Mesodermal cell (in vitro differentiated cells): ENCODE measurements at regions not wholly inside any gene's neighbourhood (a gene's known extent, or its start where the extent isn't known, plus 50 kb on each side); places are given as distances from the start of the nearest gene placed in this dataset.
"Not testable (repeated sequence)": the region's sequence is repeated elsewhere in the genome, so short reads cannot be mapped to it uniquely, and the experiment has no call there.

ENCODE experiments used
- H3K27ac ChIP-seq: 2 replicates; pipeline ENCODE4 v1.7.0; 2013; ENCODE audit warnings: mild to moderate bottlenecking, low read depth, low read length, moderate library complexity; ENCODE audit not compliant: severe bottlenecking
- H3K36me3 ChIP-seq: 2 replicates; pipeline ENCODE4 v1.7.1; 2013; ENCODE audit warnings: mild to moderate bottlenecking, low read length, moderate library complexity; ENCODE audit not compliant: control insufficient read depth, insufficient read depth
- H3K4me1 ChIP-seq: one replicate; pipeline ENCODE4 v1.7.1; 2013; ENCODE audit warnings: mild to moderate bottlenecking, low read length; ENCODE audit not compliant: insufficient read depth, control insufficient read depth, poor library complexity, severe bottlenecking
- H3K4me3 ChIP-seq: 2 replicates; pipeline ENCODE4 v1.7.0; 2013; ENCODE audit warnings: low read length, control low read depth, mild to moderate bottlenecking; ENCODE audit not compliant: insufficient read depth, poor library complexity, severe bottlenecking; ENCODE audit errors: extremely low read depth
- H3K9me3 ChIP-seq: 2 replicates; pipeline ENCODE4 v1.7.1; 2013; ENCODE audit warnings: mild to moderate bottlenecking, low read length, moderate library complexity; ENCODE audit not compliant: control insufficient read depth
- WGBS, 2 experiments: methylation state at CpG; one replicate each; pipeline ENCODE4 v1.1.5; 2013; ENCODE audit warnings: missing lambda C conversion rate in 2 of 2; ENCODE audit not compliant: insufficient coverage in 2 of 2; 5-methylcytosine and 5-hydroxymethylcytosine counted together

GRCh38 chr10:58068809-58069208 lies 198.9 kb downstream of the IPMK start:
- WGBS, 2 experiments: 100% methylated on average over 1 of the region's 2 CpGs; no CpG with 5 or more reads in 1 of the 2 experiments

GRCh38 chr10:58066979-58067378 lies 200.7 kb downstream of the IPMK start:
- H3K4me1 ChIP-seq: peaks cover 6% of the 10 kb centered on the region
- H3K4me3 ChIP-seq: no peak overlapping the region
- H3K27ac ChIP-seq: no peak overlapping the region
- WGBS, 2 experiments: 73 to 74% methylated on average over 3 of the region's 4 CpGs
- no peaks in the 10 kb centered on the region for H3K36me3 ChIP-seq
- H3K9me3 ChIP-seq: no peaks in the 10 kb centered on the region

More at GRCh38 chr10:58068809-58069208, 198.9 kb downstream of the IPMK start:
- Histone ChIP-seq H3K4me1 (peaks cover 6% of the 10 kb centered on the region), H3K36me3 (no peaks in the 10 kb centered on the region), H3K9me3 (no peaks in the 10 kb centered on the region), H3K4me3 (no peak overlapping the region), H3K27ac (no peak overlapping the region)

- Histone ChIP-seq H3K4me1 (peaks cover 6% of the 10 kb centered on the region), H3K4me3 (no peak overlapping the region), H3K27ac (no peak overlapping the region), H3K36me3 (no peaks in the 10 kb centered on the region), H3K9me3 (no peaks in the 10 kb centered on the region)
- WGBS, 2 experiments: 52 to 57% methylated on average over 3 of the region's 4 CpGs
Observed at GRCh38 chr10:58066126-58066525, 201.6 kb downstream of the IPMK start.

- Histone ChIP-seq H3K4me1 (peaks cover 6% of the 10 kb centered on the region), H3K36me3 (no peaks in the 10 kb centered on the region), H3K4me3 (no peak overlapping the region), H3K9me3 (no peaks in the 10 kb centered on the region), H3K27ac (no peak overlapping the region)
- WGBS, 2 experiments: 64 to 73% methylated on average over 3 to 6 of the region's 6 CpGs
Observed at GRCh38 chr10:58065529-58065815, 202.2 kb downstream of the IPMK start.

- H3K9me3 ChIP-seq: no peaks in the 10 kb centered on the region
- peaks cover 6% of the 10 kb centered on the region for H3K4me1 ChIP-seq
- WGBS, 2 experiments: 0 to 25% methylated on average over 1 to 2 of the region's 4 CpGs
- H3K36me3 ChIP-seq: no peaks in the 10 kb centered on the region
- no peak overlapping the region for H3K27ac ChIP-seq
- H3K4me3 ChIP-seq: no peak overlapping the region
Observed at GRCh38 chr10:58064714-58065528, 202.8 kb downstream of the IPMK start.

GRCh38 chr10:58063861-58064480 lies 203.7 kb downstream of the IPMK start:
- Histone ChIP-seq H3K4me3 (no peak overlapping the region), H3K4me1 (peaks cover 6% of the 10 kb centered on the region), H3K27ac (no peak overlapping the region), H3K36me3 (no peaks in the 10 kb centered on the region), H3K9me3 (no peaks in the 10 kb centered on the region)
- WGBS, 2 experiments: 49 to 70% methylated on average over 3 of the region's 7 CpGs

- H3K9me3 ChIP-seq, H3K27ac ChIP-seq, H3K36me3 ChIP-seq, H3K4me3 ChIP-seq, H3K4me1 ChIP-seq: not testable (repeated sequence)
- 100% methylated on average over 1 of the region's 1 CpG; no CpG with 5 or more reads in 1 of the 2 experiments for WGBS, 2 experiments
Observed at GRCh38 chr10:58058683-58059082, 209.0 kb downstream of the IPMK start.

GRCh38 chr10:58054881-58055280 lies 212.8 kb downstream of the IPMK start:
- Histone ChIP-seq H3K4me3 (no peak overlapping the region), H3K4me1 (no peaks in the 10 kb centered on the region), H3K36me3 (no peaks in the 10 kb centered on the region), H3K27ac (no peak overlapping the region), H3K9me3 (no peaks in the 10 kb centered on the region)
- 100% methylated on average over 1 to 2 of the region's 2 CpGs for WGBS, 2 experiments

GRCh38 chr10:58052772-58053171 lies 214.9 kb downstream of the IPMK start:
- Histone ChIP-seq H3K9me3 (no peaks in the 10 kb centered on the region), H3K36me3 (no peaks in the 10 kb centered on the region), H3K4me1 (no peaks in the 10 kb centered on the region), H3K27ac (no peak overlapping the region), H3K4me3 (no peak overlapping the region)
- WGBS, 2 experiments: 100% methylated on average over 1 of the region's 1 CpG; no CpG with 5 or more reads in 1 of the 2 experiments

GRCh38 chr10:58050575-58050974 lies 217.1 kb downstream of the IPMK start:
- Histone ChIP-seq H3K4me3 (no peak overlapping the region), H3K9me3 (no peaks in the 10 kb centered on the region), H3K36me3 (no peaks in the 10 kb centered on the region), H3K27ac (no peak overlapping the region), H3K4me1 (no peaks in the 10 kb centered on the region)

- WGBS, 2 experiments: 100% methylated on average over 1 of the region's 2 CpGs
- Histone ChIP-seq H3K4me3 (no peak overlapping the region), H3K4me1 (peaks cover under 1% of the 10 kb centered on the region), H3K27ac (no peak overlapping the region), H3K9me3 (no peaks in the 10 kb centered on the region), H3K36me3 (no peaks in the 10 kb centered on the region)
Observed at GRCh38 chr10:58048936-58049335, 218.8 kb downstream of the IPMK start.
